IMR-90 (cell line): ENCODE measurements at regions not wholly inside any gene's neighbourhood (a gene's known extent, or its start where the extent isn't known, plus 50 kb on each side); places are given as distances from the start of the nearest gene placed in this dataset.

Source experiments
- ATAC-seq: fragments of 200-7000 bp; cut with Tn5 transposase; 2 replicates; pipeline ENCODE4 v1.9.1; 2020; ENCODE audit warnings: low read depth, mild to moderate bottlenecking, moderate library complexity
- BruUV-seq: library from RNA; stranded (reverse); fragments of 400-500 nt; replicated peaks from 2 replicates; lab custom pipeline; 2021; lab: Mats Ljungman, UMichigan
- CTCF ChIA-PET: fragments of 300-600 bp; formaldehyde crosslinking; extraction: SDS; loops from one replicate; lab custom pipeline; 2021; ENCODE audit warnings: antibody characterized with exemption; lab: Yijun Ruan, JAX
- POLR2A ChIA-PET: fragments of 300-600 bp; sonication (Branson Sonifier 250); formaldehyde crosslinking; loops from one replicate; lab custom pipeline; 2022; ENCODE audit warnings: antibody characterized with exemption; ENCODE audit not compliant: unreplicated experiment; lab: Charles Lee
- DNase-seq: peaks from one replicate; pipeline ENCODE4 v3.0.0; 2013
- H2AFZ ChIP-seq: replicated peaks from 2 replicates; pipeline ENCODE3; 2013; ENCODE audit warnings: low read length, mild to moderate bottlenecking; ENCODE audit not compliant: poor library complexity
- H2AK5ac ChIP-seq: 2 replicates; pipeline ENCODE4 v1.6.1; 2013; ENCODE audit warnings: low read depth, low read length, inconsistent platforms
- H2AK9ac ChIP-seq: replicated peaks from 2 replicates; pipeline ENCODE3; 2013; ENCODE audit warnings: mild to moderate bottlenecking, low read depth, low read length, moderate library complexity; ENCODE audit not compliant: poor library complexity
- H2BK120ac ChIP-seq: 2 replicates; pipeline ENCODE4 v1.6.1; 2013; ENCODE audit warnings: low read depth, low read length, inconsistent platforms
- H2BK15ac ChIP-seq: 3 replicates; pipeline ENCODE4 v1.6.1; 2013; ENCODE audit warnings: low read depth, low read length, inconsistent platforms
- H2BK20ac ChIP-seq: 2 replicates; pipeline ENCODE4 v1.6.1; 2013; ENCODE audit warnings: low read depth, mild to moderate bottlenecking, inconsistent platforms, low read length, moderate library complexity
- H2BK5ac ChIP-seq: 2 replicates; pipeline ENCODE4 v1.6.1; 2013; ENCODE audit warnings: mild to moderate bottlenecking, low read depth, low read length, inconsistent platforms; ENCODE audit not compliant: poor library complexity, severe bottlenecking
- H3K14ac ChIP-seq: replicated peaks from 2 replicates; pipeline ENCODE4 v1.6.1; 2013; ENCODE audit warnings: low read depth, low read length, inconsistent platforms
- H3K18ac ChIP-seq: 2 replicates; pipeline ENCODE4 v1.6.1; 2013; ENCODE audit warnings: low read depth, low read length, control low read depth
- H3K23ac ChIP-seq: 2 replicates; pipeline ENCODE4 v1.6.1; 2013; ENCODE audit warnings: low read depth, low read length, inconsistent platforms
- H3K27ac ChIP-seq: 2 replicates; pipeline ENCODE4 v1.5.1; 2013; ENCODE audit warnings: mild to moderate bottlenecking, control low read depth, low read length; ENCODE audit not compliant: insufficient read depth
- H3K27me3 ChIP-seq: 2 replicates; pipeline ENCODE4 v1.6.1; 2013; ENCODE audit warnings: low read length; ENCODE audit not compliant: control insufficient read depth, insufficient read depth
- H3K36me3 ChIP-seq: 2 replicates; pipeline ENCODE4 v1.6.1; 2013; ENCODE audit warnings: low read length, mixed read lengths; ENCODE audit not compliant: control insufficient read depth, insufficient read depth
- H3K4ac ChIP-seq: 2 replicates; pipeline ENCODE4 v1.6.1; 2013; ENCODE audit warnings: low read depth, low read length, inconsistent platforms
- H3K4me1 ChIP-seq: 2 replicates; pipeline ENCODE4 v1.6.1; 2013; ENCODE audit warnings: low read length, mixed read lengths; ENCODE audit not compliant: control insufficient read depth, insufficient read depth
- H3K4me2 ChIP-seq: 2 replicates; pipeline ENCODE4 v1.6.1; 2013; ENCODE audit warnings: low read depth, mild to moderate bottlenecking, control low read depth, low read length, moderate library complexity
- H3K4me3 ChIP-seq: 2 replicates; pipeline ENCODE4 v1.5.1; 2013; ENCODE audit warnings: low read depth, mild to moderate bottlenecking, control low read depth, low read length, moderate library complexity; ENCODE audit not compliant: insufficient read depth
- H3K56ac ChIP-seq: 2 replicates; pipeline ENCODE4 v1.6.1; 2013; ENCODE audit warnings: low read length, inconsistent platforms; ENCODE audit not compliant: insufficient read depth; ENCODE audit errors: extremely low read depth
- H3K79me1 ChIP-seq, 2 experiments: 2 replicates each; pipeline ENCODE4 v1.6.1; 2013; ENCODE audit warnings: low read length in 2 of 2, inconsistent platforms in 1 of 2, low read depth in 1 of 2
- H3K9ac ChIP-seq: 2 replicates; pipeline ENCODE4 v1.6.1; 2013; ENCODE audit warnings: low read depth, low read length, control low read depth
- H3K9me1 ChIP-seq: 2 replicates; pipeline ENCODE4 v1.6.1; 2013; ENCODE audit warnings: low read length, inconsistent platforms; ENCODE audit not compliant: insufficient read depth
- H3K9me3 ChIP-seq: 2 replicates; pipeline ENCODE4 v1.6.1; 2013; ENCODE audit warnings: low read length; ENCODE audit not compliant: control insufficient read depth, insufficient read depth
- H4K20me1 ChIP-seq: 2 replicates; pipeline ENCODE4 v1.6.1; 2013; ENCODE audit warnings: low read length, inconsistent platforms; ENCODE audit not compliant: insufficient read depth
- H4K5ac ChIP-seq: 2 replicates; pipeline ENCODE4 v1.6.1; 2013; ENCODE audit warnings: mild to moderate bottlenecking, low read depth, low read length, control low read depth
- H4K8ac ChIP-seq, 2 experiments: 2 replicates each; pipeline ENCODE4 v1.6.1; 2013; ENCODE audit warnings: low read depth in 2 of 2, low read length in 2 of 2, control low read depth in 1 of 2, inconsistent platforms in 1 of 2
- H4K91ac ChIP-seq: 2 replicates; pipeline ENCODE4 v1.6.1; 2013; ENCODE audit warnings: low read depth, low read length, inconsistent platforms; ENCODE audit not compliant: insufficient read depth
- BHLHE40 ChIP-seq: fragments of 150-350 bp; IDR thresholded peaks from 2 replicates; pipeline ENCODE4 v1.6.1; 2016; ENCODE audit warnings: mild to moderate bottlenecking, low read depth, low read length
- CEBPB ChIP-seq: IDR thresholded peaks from 2 replicates; pipeline ENCODE4 v1.6.1; 2012; ENCODE audit warnings: low read depth, low read length, improper control_type of control experiment
- CHD1 ChIP-seq: IDR thresholded peaks from 2 replicates; pipeline ENCODE4 v1.6.1; 2012; ENCODE audit warnings: low read depth, low read length, improper control_type of control experiment
- CTCF ChIP-seq: conservative IDR thresholded peaks from 2 replicates; pipeline ENCODE4 v1.5.1; 2012; ENCODE audit warnings: mild to moderate bottlenecking, low read depth, low read length, improper control_type of control experiment
- FOS ChIP-seq: fragments of 150-350 bp; IDR thresholded peaks from 2 replicates; pipeline ENCODE4 v1.6.1; 2016; ENCODE audit warnings: low read depth, low read length
- MAFK ChIP-seq: IDR thresholded peaks from 2 replicates; pipeline ENCODE4 v1.6.1; 2012; ENCODE audit warnings: low read depth, low read length, improper control_type of control experiment
- MAZ ChIP-seq: IDR thresholded peaks from 2 replicates; pipeline ENCODE4 v1.6.1; 2012; ENCODE audit warnings: low read depth, mild to moderate bottlenecking, low read length, improper control_type of control experiment, moderate library complexity, borderline replicate concordance
- MXI1 ChIP-seq: IDR thresholded peaks from 2 replicates; pipeline ENCODE4 v1.6.1; 2012; ENCODE audit warnings: low read depth, mild to moderate bottlenecking, low read length, moderate library complexity, borderline replicate concordance
- NFE2L2 ChIP-seq: fragments of 150-350 bp; IDR thresholded peaks from 2 replicates; pipeline ENCODE4 v1.6.1; 2016; ENCODE audit warnings: low read depth, mild to moderate bottlenecking, low read length
- POLR2A ChIP-seq: IDR thresholded peaks from 2 replicates; pipeline ENCODE4 v1.6.1; 2012; ENCODE audit warnings: mild to moderate bottlenecking, low read depth, low read length
- RCOR1 ChIP-seq: IDR thresholded peaks from 2 replicates; pipeline ENCODE4 v1.6.1; 2012; ENCODE audit warnings: mild to moderate bottlenecking, low read length, improper control_type of control experiment; ENCODE audit not compliant: insufficient replicate concordance
- RFX5 ChIP-seq: IDR thresholded peaks from 2 replicates; pipeline ENCODE4 v1.8.0; 2012; ENCODE audit warnings: low read depth, mild to moderate bottlenecking, low read length, moderate library complexity
- SMC3 ChIP-seq: fragments of 150-350 bp; IDR thresholded peaks from 2 replicates; pipeline ENCODE4 v1.6.1; 2016; ENCODE audit warnings: low read depth, mild to moderate bottlenecking, antibody characterized with exemption, low read length, moderate library complexity
- dilution Hi-C: fragments of 300-500 bp; cut with HindIII; formaldehyde crosslinking; loops from one replicate; pipeline ENCODE4 v1.14.3; 2018; ENCODE audit warnings: low sequenced_read_pairs; ENCODE audit not compliant: unreplicated experiment
- in situ Hi-C: fragments of 300-500 bp; cut with MboI; formaldehyde crosslinking; loops from 3 replicates; pipeline ENCODE4 v1.14.3; 2019; ENCODE audit warnings: low sequenced_read_pairs, inconsistent platforms, mixed read lengths
- intact Hi-C: fragments of 100-400 bp; cut with micrococcal nuclease; formaldehyde crosslinking; loops from 2 replicates; pipeline ENCODE4 v1.10.0; 2022

GRCh38 chr15:49801796-49802195 lies 180.9 kb downstream of the DTWD1 start:
- TF ChIP-seq NFE2L2 (no peak), POLR2A (no peak), MXI1 (no peak), RCOR1 (no peak), RFX5 (no peak), CHD1 (no peak), MAFK (no peak), SMC3 (no peak), MAZ (no peak), FOS (no peak), BHLHE40 (no peak), CEBPB (no peak), CTCF (no peak)
- no peak overlapping the region for H2AK9ac ChIP-seq
- H3K27me3 ChIP-seq: no peaks in the 10 kb centered on the region
- no peak overlapping the region for H3K27ac ChIP-seq
- in situ Hi-C loops (no loop called here), dilution Hi-C loops (no loop called here), intact Hi-C loops (no loop called here)
- no peak overlapping the region for H3K56ac ChIP-seq
- ChIA-PET POLR2A (no interaction called here), CTCF (interaction anchor here (1.0 kb wide), 1 partner anchor 8 kb away, joined by 3 read pairs; no protein-coding TSS in a partner anchor)
- no peak overlapping the region for H4K91ac ChIP-seq
- H2BK120ac ChIP-seq: no peak overlapping the region
- no peak overlapping the region for H3K18ac ChIP-seq
- no TSS peak for BruUV-seq
- no peaks in the 10 kb centered on the region for H3K4me1 ChIP-seq
- H4K5ac ChIP-seq: no peak overlapping the region
- no peak overlapping the region for H2BK15ac ChIP-seq
- H3K36me3 ChIP-seq: no peaks in the 10 kb centered on the region
- no peak overlapping the region for H3K4ac ChIP-seq
- no peak overlapping the region for H3K23ac ChIP-seq
- H3K9ac ChIP-seq: no peak overlapping the region
- no peaks in the 10 kb centered on the region for H3K9me1 ChIP-seq
- H2AK5ac ChIP-seq: no peak overlapping the region
- H4K8ac ChIP-seq: no peak overlapping the region
- H4K20me1 ChIP-seq: no peaks in the 10 kb centered on the region
- no peak for DNase-seq
- H3K4me3 ChIP-seq: no peak overlapping the region
- no peak overlapping the region for H2AFZ ChIP-seq
- no peak for ATAC-seq
- H3K9me3 ChIP-seq: peaks cover 2% of the 10 kb centered on the region; the same call in 1 of the 2 replicates
- no peak overlapping the region for H2BK20ac ChIP-seq
- H3K14ac ChIP-seq: no peak overlapping the region
- no peaks in the 10 kb centered on the region for H3K79me1 ChIP-seq
- no peak overlapping the region for H2BK5ac ChIP-seq
- no peak overlapping the region for H3K4me2 ChIP-seq
